ENCODE measurements at regions not wholly inside any gene's neighbourhood (a gene's known extent, or its start where the extent isn't known, plus 50 kb on each side); places are given as distances from the start of the nearest gene placed in this dataset.

GRCh38 chrX:7503251-7503650, 339.7 kb upstream of the VCX start:
- no peak for TF ChIP-seq CTCF (IDR thresholded peaks at IDR 0.05; ENCODE audit: borderline replicate concordance, extremely low read depth, insufficient read depth)
- intact Hi-C loops (cut with DNase I): no loop called here
- DNase-seq (no peak), FAIRE-seq (no peak)
- no peaks in the 10 kb centered on the region for H3K27me3 ChIP-seq (ENCODE audit: control insufficient read depth, insufficient read depth, low read length)
- no peak overlapping the region for H3K9ac ChIP-seq (ENCODE audit: low read length in 3 of 3)
- H3K4me3 ChIP-seq (ENCODE audit: low read length in 3 of 3): no peak overlapping the region
- no peak overlapping the region for H3K27ac ChIP-seq (ENCODE audit: low read depth in 2 of 2, low read length in 2 of 2)
- no peaks in the 10 kb centered on the region for H3K9me3 ChIP-seq (ENCODE audit: control insufficient read depth in 2 of 3, insufficient read depth in 1 of 3, low read length in 3 of 3)
- no peaks in the 10 kb centered on the region for H3K36me3 ChIP-seq (ENCODE audit: control insufficient read depth in 2 of 3, insufficient read depth in 3 of 3, low read length in 3 of 3)
- H3K4me1 ChIP-seq (ENCODE audit: control insufficient read depth in 2 of 3, insufficient read depth in 2 of 3, low read depth in 1 of 3, low read length in 3 of 3): no peaks in the 10 kb centered on the region

GRCh38 chrX:7500386-7500785, 342.6 kb upstream of the VCX start:
- no peak for TF ChIP-seq CTCF (IDR thresholded peaks at IDR 0.05; ENCODE audit: borderline replicate concordance, extremely low read depth, insufficient read depth)
- intact Hi-C loops (cut with DNase I): no loop called here
- DNase-seq: no peak
- no peaks in the 10 kb centered on the region for H3K27me3 ChIP-seq (ENCODE audit: control insufficient read depth, insufficient read depth, low read length)
- H3K36me3 ChIP-seq (ENCODE audit: control insufficient read depth in 2 of 3, insufficient read depth in 3 of 3, low read length in 3 of 3): no peaks in the 10 kb centered on the region
- H3K27ac ChIP-seq (ENCODE audit: low read depth in 2 of 2, low read length in 2 of 2): no peak overlapping the region
- H3K4me1 ChIP-seq (ENCODE audit: control insufficient read depth in 2 of 3, insufficient read depth in 2 of 3, low read depth in 1 of 3, low read length in 3 of 3): no peaks in the 10 kb centered on the region
- no peak overlapping the region for H3K4me3 ChIP-seq (ENCODE audit: low read length in 3 of 3)
- no peaks in the 10 kb centered on the region for H3K9me3 ChIP-seq (ENCODE audit: control insufficient read depth in 2 of 3, insufficient read depth in 1 of 3, low read length in 3 of 3)
- FAIRE-seq: no peak
- H3K9ac ChIP-seq (ENCODE audit: low read length in 3 of 3): no peak overlapping the region

GRCh38 chrX:7486505-7486904, 338.6 kb upstream of the PUDP start:
- Histone ChIP-seq H3K27ac (ENCODE audit: low read depth in 2 of 2, low read length in 2 of 2) (no peak overlapping the region), H3K27me3 (ENCODE audit: control insufficient read depth, insufficient read depth, low read length) (no peaks in the 10 kb centered on the region), H3K36me3 (ENCODE audit: control insufficient read depth in 2 of 3, insufficient read depth in 3 of 3, low read length in 3 of 3) (no peaks in the 10 kb centered on the region), H3K4me3 (ENCODE audit: low read length in 3 of 3) (no peak overlapping the region), H3K9ac (ENCODE audit: low read length in 3 of 3) (no peak overlapping the region), H3K4me1 (ENCODE audit: control insufficient read depth in 2 of 3, insufficient read depth in 2 of 3, low read depth in 1 of 3, low read length in 3 of 3) (no peaks in the 10 kb centered on the region), H3K9me3 (ENCODE audit: control insufficient read depth in 2 of 3, insufficient read depth in 1 of 3, low read length in 3 of 3) (no peaks in the 10 kb centered on the region)
- DNase-seq (no peak), FAIRE-seq (no peak)
- no peak for TF ChIP-seq CTCF (IDR thresholded peaks at IDR 0.05; ENCODE audit: borderline replicate concordance, extremely low read depth, insufficient read depth)
- intact Hi-C loops (cut with DNase I): no loop called here

- intact Hi-C loops (cut with DNase I): no loop called here
- Histone ChIP-seq H3K27me3 (ENCODE audit: control insufficient read depth, insufficient read depth, low read length) (no peaks in the 10 kb centered on the region), H3K9ac (ENCODE audit: low read length in 3 of 3) (no peak overlapping the region), H3K4me1 (ENCODE audit: control insufficient read depth in 2 of 3, insufficient read depth in 2 of 3, low read depth in 1 of 3, low read length in 3 of 3) (no peaks in the 10 kb centered on the region), H3K27ac (ENCODE audit: low read depth in 2 of 2, low read length in 2 of 2) (no peak overlapping the region), H3K4me3 (ENCODE audit: low read length in 3 of 3) (no peak overlapping the region), H3K36me3 (ENCODE audit: control insufficient read depth in 2 of 3, insufficient read depth in 3 of 3, low read length in 3 of 3) (no peaks in the 10 kb centered on the region), H3K9me3 (ENCODE audit: control insufficient read depth in 2 of 3, insufficient read depth in 1 of 3, low read length in 3 of 3) (no peaks in the 10 kb centered on the region)
- no peak for FAIRE-seq
- TF ChIP-seq CTCF (IDR thresholded peaks at IDR 0.05; ENCODE audit: borderline replicate concordance, extremely low read depth, insufficient read depth): no peak
- DNase-seq: no peak
Measured at GRCh38 chrX:7485061-7485460, 337.1 kb upstream of the PUDP start.
